GM12878 (cell line): ENCODE measurements at regions not wholly inside any gene's neighbourhood (a gene's known extent, or its start where the extent isn't known, plus 50 kb on each side); places are given as distances from the start of the nearest gene placed in this dataset.

ENCODE experiments used
- ATAC-seq: fragments of 200-7000 bp; cut with Tn5 transposase; 3 replicates; pipeline ENCODE4 v1.9.1; 2020; ENCODE audit warnings: mild to moderate bottlenecking, moderate library complexity
- BruUV-seq: library from RNA; stranded (reverse); fragments of 400-500 nt; replicated peaks from 2 replicates; lab custom pipeline; 2021; lab: Mats Ljungman, UMichigan
- CTCF ChIA-PET: fragments of 300-600 bp; sonication (Branson Sonifier 250); formaldehyde crosslinking; extraction: SDS; loops from one replicate; lab custom pipeline; 2021; ENCODE audit warnings: inconsistent platforms; lab: Yijun Ruan, JAX
- POLR2A ChIA-PET: fragments of 350-600 bp; formaldehyde crosslinking; extraction: SDS; loops from one replicate; lab custom pipeline; 2021; ENCODE audit warnings: inconsistent platforms; lab: Charles Lee
- RAD21 ChIA-PET: fragments of 300-600 bp; sonication (Branson Sonifier 250); formaldehyde crosslinking; loops from one replicate; lab custom pipeline; 2023; ENCODE audit warnings: antibody characterized with exemption; ENCODE audit not compliant: unreplicated experiment; lab: Charles Lee
- SMC1A ChIA-PET: fragments of 300-600 bp; sonication (Branson Sonifier 250); formaldehyde crosslinking; loops from one replicate; lab custom pipeline; 2023; ENCODE audit not compliant: unreplicated experiment, uncharacterized antibody; lab: Charles Lee
- DNase-seq: peaks from one replicate; pipeline ENCODE4 v3.0.0-alpha.2; 2011; ENCODE audit warnings: low read depth, low spot score
- FAIRE-seq: peaks from 3 replicates; lab custom pipeline; 2011; peaks lifted over from hg19 to GRCh38; lab: Jason Lieb, UNC
- H2AFZ ChIP-seq: 2 replicates; pipeline ENCODE4 v1.6.0; 2011; ENCODE audit warnings: low read depth, low read length, control low read depth; ENCODE audit not compliant: control insufficient read depth
- H3K27ac ChIP-seq: 2 replicates; pipeline ENCODE4 v1.5.1; 2011; ENCODE audit warnings: control low read depth; ENCODE audit not compliant: control insufficient read depth, insufficient read depth
- H3K27me3 ChIP-seq, 2 experiments: replicated peaks in 1 of 2; 2 replicates each; pipeline versions ENCODE4 v1.6.0 to v1.6.1; 2011; ENCODE audit warnings: low read length in 1 of 2; ENCODE audit not compliant: control insufficient read depth in 2 of 2, insufficient read depth in 2 of 2
- H3K36me3 ChIP-seq, 2 experiments: 2 replicates each; pipeline ENCODE4 v1.5.1; 2011; ENCODE audit warnings: low read length in 1 of 2; ENCODE audit not compliant: control insufficient read depth in 2 of 2, insufficient read depth in 2 of 2
- H3K4me1 ChIP-seq: 2 replicates; pipeline ENCODE4 v1.6.1; 2011; ENCODE audit warnings: mild to moderate bottlenecking, low read length, moderate library complexity, mixed read lengths; ENCODE audit not compliant: control insufficient read depth, insufficient read depth
- H3K4me2 ChIP-seq: 2 replicates; pipeline ENCODE4 v1.6.0; 2011; ENCODE audit warnings: control low read depth; ENCODE audit not compliant: control insufficient read depth, insufficient read depth
- H3K4me3 ChIP-seq: fragments of 200-600 bp; sonication (generic); 2 replicates; pipeline ENCODE4 v1.5.1; 2016
- H3K79me2 ChIP-seq: 2 replicates; pipeline ENCODE4 v1.6.0; 2011; ENCODE audit warnings: low read length; ENCODE audit not compliant: control insufficient read depth, insufficient read depth
- H3K9ac ChIP-seq: 2 replicates; pipeline ENCODE4 v1.8.0; 2011; ENCODE audit warnings: low read length, control low read depth, mixed read lengths; ENCODE audit not compliant: control insufficient read depth, insufficient read depth
- H3K9me3 ChIP-seq: replicated peaks from 3 replicates; pipeline ENCODE4 v1.5.1; 2011; ENCODE audit warnings: mild to moderate bottlenecking, low read length; ENCODE audit not compliant: control insufficient read depth, insufficient read depth
- H4K20me1 ChIP-seq: 2 replicates; pipeline ENCODE4 v1.6.0; 2011; ENCODE audit not compliant: control insufficient read depth, insufficient read depth
- CREM ChIP-seq: IDR thresholded peaks from 2 replicates; pipeline ENCODE4 v1.6.1; 2014; ENCODE audit warnings: antibody characterized with exemption, low read depth
- EED ChIP-seq: sonication (generic); IDR thresholded peaks from 2 replicates; pipeline ENCODE4 v1.6.1; 2016; ENCODE audit warnings: antibody characterized with exemption, low read depth
- HDAC6 ChIP-seq: fragments of 200-600 bp; sonication (generic); IDR thresholded peaks from one replicate; pipeline ENCODE4 v1.8.0; 2017; ENCODE audit warnings: antibody characterized with exemption; ENCODE audit not compliant: unreplicated experiment
- MAX ChIP-seq: IDR thresholded peaks from 2 replicates; pipeline ENCODE4 v1.6.1; 2012; ENCODE audit warnings: low read depth, low read length, improper control_type of control experiment
- MTA2 ChIP-seq: fragments of 450-650 bp; IDR thresholded peaks from 2 replicates; pipeline ENCODE4 v1.6.1; 2016; ENCODE audit warnings: low read depth, mild to moderate bottlenecking, moderate library complexity
- PML ChIP-seq: IDR thresholded peaks from 2 replicates; pipeline ENCODE4 v1.6.1; 2012; ENCODE audit warnings: low read length, inconsistent platforms
- ZNF24 ChIP-seq: fragments of 450-650 bp; IDR thresholded peaks from 2 replicates; pipeline ENCODE4 v1.6.1; 2017; ENCODE audit warnings: antibody characterized with exemption, mild to moderate bottlenecking
- WGBS: methylation state at CpG from one replicate; pipeline ENCODE4 v1.1.6; 2016; ENCODE audit warnings: low lambda C conversion rate; ENCODE audit not compliant: insufficient replicate concordance, insufficient coverage; ENCODE audit errors: missing lambda C conversion rate; 5-methylcytosine and 5-hydroxymethylcytosine counted together
- in situ Hi-C: fragments of 300-500 bp; cut with MboI; formaldehyde crosslinking; loops from 9 replicates; pipeline ENCODE4 v1.14.3; 2018; ENCODE audit warnings: mixed read lengths
- intact Hi-C: fragments of 100-400 bp; cut with micrococcal nuclease; formaldehyde crosslinking; loops from one replicate; pipeline ENCODE4 v1.14.2; 2022; ENCODE audit not compliant: unreplicated experiment
- TF ChIP-seq, protein P1 (sequence below): IDR thresholded peaks from 2 replicates; pipeline ENCODE4 v1.6.1; 2012; ENCODE audit warnings: low read depth, low read length, improper control_type of control experiment
- TF ChIP-seq, protein P2 (sequence below): fragments of 450-650 bp; IDR thresholded peaks from 2 replicates; pipeline ENCODE4 v1.6.1; 2017; ENCODE audit warnings: low read depth, mild to moderate bottlenecking, moderate library complexity
- TF ChIP-seq, protein P3 (sequence below): IDR thresholded peaks from 2 replicates; pipeline ENCODE4 v1.6.1; 2011; ENCODE audit warnings: low read depth, low read length, improper control_type of control experiment, borderline replicate concordance

GRCh38 chr16:55047331-55047730 is 116.7 kb downstream of the IRX5 start:
- Histone ChIP-seq H3K4me1 (no peaks in the 10 kb centered on the region), H3K27ac (no peak overlapping the region), H3K9me3 (no peaks in the 10 kb centered on the region), H3K4me2 (no peak overlapping the region), H3K36me3 (no peaks in the 10 kb centered on the region), H3K9ac (no peak overlapping the region), H3K27me3 (no peaks in the 10 kb centered on the region), H3K4me3 (no peak overlapping the region), H3K79me2 (no peaks in the 10 kb centered on the region), H4K20me1 (no peaks in the 10 kb centered on the region), H2AFZ (no peak overlapping the region)
- FAIRE-seq, result no peak
- no peak for ATAC-seq
- RAD21 ChIA-PET, result no interaction called here
- in situ Hi-C loops, result no loop called here
- WGBS, result 64% methylated on average over 4 of the region's 4 CpGs
- DNase-seq, result no peak
- BruUV-seq, result no TSS peak
- POLR2A ChIA-PET, result no interaction called here
- intact Hi-C loops, result no loop called here
- CTCF ChIA-PET, result no interaction called here
- TF ChIP-seq EED (no peak), ZNF24 (no peak), CREM (no peak), MAX (no peak), PML (no peak), MTA2 (no peak), HDAC6 (no peak)
- TF ChIP-seq, protein P1, sequence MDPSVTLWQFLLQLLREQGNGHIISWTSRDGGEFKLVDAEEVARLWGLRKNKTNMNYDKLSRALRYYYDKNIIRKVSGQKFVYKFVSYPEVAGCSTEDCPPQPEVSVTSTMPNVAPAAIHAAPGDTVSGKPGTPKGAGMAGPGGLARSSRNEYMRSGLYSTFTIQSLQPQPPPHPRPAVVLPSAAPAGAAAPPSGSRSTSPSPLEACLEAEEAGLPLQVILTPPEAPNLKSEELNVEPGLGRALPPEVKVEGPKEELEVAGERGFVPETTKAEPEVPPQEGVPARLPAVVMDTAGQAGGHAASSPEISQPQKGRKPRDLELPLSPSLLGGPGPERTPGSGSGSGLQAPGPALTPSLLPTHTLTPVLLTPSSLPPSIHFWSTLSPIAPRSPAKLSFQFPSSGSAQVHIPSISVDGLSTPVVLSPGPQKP, result no peak
- TF ChIP-seq, protein P2, sequence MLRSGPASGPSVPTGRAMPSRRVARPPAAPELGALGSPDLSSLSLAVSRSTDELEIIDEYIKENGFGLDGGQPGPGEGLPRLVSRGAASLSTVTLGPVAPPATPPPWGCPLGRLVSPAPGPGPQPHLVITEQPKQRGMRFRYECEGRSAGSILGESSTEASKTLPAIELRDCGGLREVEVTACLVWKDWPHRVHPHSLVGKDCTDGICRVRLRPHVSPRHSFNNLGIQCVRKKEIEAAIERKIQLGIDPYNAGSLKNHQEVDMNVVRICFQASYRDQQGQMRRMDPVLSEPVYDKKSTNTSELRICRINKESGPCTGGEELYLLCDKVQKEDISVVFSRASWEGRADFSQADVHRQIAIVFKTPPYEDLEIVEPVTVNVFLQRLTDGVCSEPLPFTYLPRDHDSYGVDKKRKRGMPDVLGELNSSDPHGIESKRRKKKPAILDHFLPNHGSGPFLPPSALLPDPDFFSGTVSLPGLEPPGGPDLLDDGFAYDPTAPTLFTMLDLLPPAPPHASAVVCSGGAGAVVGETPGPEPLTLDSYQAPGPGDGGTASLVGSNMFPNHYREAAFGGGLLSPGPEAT, result no peak
- TF ChIP-seq, protein P3, sequence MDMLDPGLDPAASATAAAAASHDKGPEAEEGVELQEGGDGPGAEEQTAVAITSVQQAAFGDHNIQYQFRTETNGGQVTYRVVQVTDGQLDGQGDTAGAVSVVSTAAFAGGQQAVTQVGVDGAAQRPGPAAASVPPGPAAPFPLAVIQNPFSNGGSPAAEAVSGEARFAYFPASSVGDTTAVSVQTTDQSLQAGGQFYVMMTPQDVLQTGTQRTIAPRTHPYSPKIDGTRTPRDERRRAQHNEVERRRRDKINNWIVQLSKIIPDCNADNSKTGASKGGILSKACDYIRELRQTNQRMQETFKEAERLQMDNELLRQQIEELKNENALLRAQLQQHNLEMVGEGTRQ, result no peak
- SMC1A ChIA-PET, result no interaction called here
